IMR-90 (cell line): ENCODE measurements at regions not wholly inside any gene's neighbourhood (a gene's known extent, or its start where the extent isn't known, plus 50 kb on each side); places are given as distances from the start of the nearest gene placed in this dataset.

Experiments used
- ATAC-seq: fragments of 200-7000 bp; cut with Tn5 transposase; 2 replicates; pipeline ENCODE4 v1.9.1; 2020; ENCODE audit warnings: low read depth, mild to moderate bottlenecking, moderate library complexity
- BruUV-seq: library from RNA; stranded (reverse); fragments of 400-500 nt; replicated peaks from 2 replicates; lab custom pipeline; 2021; lab: Mats Ljungman, UMichigan
- CTCF ChIA-PET: fragments of 300-600 bp; formaldehyde crosslinking; extraction: SDS; loops from one replicate; lab custom pipeline; 2021; ENCODE audit warnings: antibody characterized with exemption; lab: Yijun Ruan, JAX
- POLR2A ChIA-PET: fragments of 300-600 bp; sonication (Branson Sonifier 250); formaldehyde crosslinking; loops from one replicate; lab custom pipeline; 2022; ENCODE audit warnings: antibody characterized with exemption; ENCODE audit not compliant: unreplicated experiment; lab: Charles Lee
- DNase-seq: peaks from one replicate; pipeline ENCODE4 v3.0.0; 2013
- H2AFZ ChIP-seq: replicated peaks from 2 replicates; pipeline ENCODE3; 2013; ENCODE audit warnings: low read length, mild to moderate bottlenecking; ENCODE audit not compliant: poor library complexity
- H2AK5ac ChIP-seq: 2 replicates; pipeline ENCODE4 v1.6.1; 2013; ENCODE audit warnings: low read depth, low read length, inconsistent platforms
- H2AK9ac ChIP-seq: replicated peaks from 2 replicates; pipeline ENCODE3; 2013; ENCODE audit warnings: mild to moderate bottlenecking, low read depth, low read length, moderate library complexity; ENCODE audit not compliant: poor library complexity
- H2BK120ac ChIP-seq: 2 replicates; pipeline ENCODE4 v1.6.1; 2013; ENCODE audit warnings: low read depth, low read length, inconsistent platforms
- H2BK15ac ChIP-seq: 3 replicates; pipeline ENCODE4 v1.6.1; 2013; ENCODE audit warnings: low read depth, low read length, inconsistent platforms
- H2BK20ac ChIP-seq: 2 replicates; pipeline ENCODE4 v1.6.1; 2013; ENCODE audit warnings: low read depth, mild to moderate bottlenecking, inconsistent platforms, low read length, moderate library complexity
- H2BK5ac ChIP-seq: 2 replicates; pipeline ENCODE4 v1.6.1; 2013; ENCODE audit warnings: mild to moderate bottlenecking, low read depth, low read length, inconsistent platforms; ENCODE audit not compliant: poor library complexity, severe bottlenecking
- H3K14ac ChIP-seq: replicated peaks from 2 replicates; pipeline ENCODE4 v1.6.1; 2013; ENCODE audit warnings: low read depth, low read length, inconsistent platforms
- H3K18ac ChIP-seq: 2 replicates; pipeline ENCODE4 v1.6.1; 2013; ENCODE audit warnings: low read depth, low read length, control low read depth
- H3K23ac ChIP-seq: 2 replicates; pipeline ENCODE4 v1.6.1; 2013; ENCODE audit warnings: low read depth, low read length, inconsistent platforms
- H3K27ac ChIP-seq: 2 replicates; pipeline ENCODE4 v1.5.1; 2013; ENCODE audit warnings: mild to moderate bottlenecking, control low read depth, low read length; ENCODE audit not compliant: insufficient read depth
- H3K27me3 ChIP-seq: 2 replicates; pipeline ENCODE4 v1.6.1; 2013; ENCODE audit warnings: low read length; ENCODE audit not compliant: control insufficient read depth, insufficient read depth
- H3K36me3 ChIP-seq: 2 replicates; pipeline ENCODE4 v1.6.1; 2013; ENCODE audit warnings: low read length, mixed read lengths; ENCODE audit not compliant: control insufficient read depth, insufficient read depth
- H3K4ac ChIP-seq: 2 replicates; pipeline ENCODE4 v1.6.1; 2013; ENCODE audit warnings: low read depth, low read length, inconsistent platforms
- H3K4me1 ChIP-seq: 2 replicates; pipeline ENCODE4 v1.6.1; 2013; ENCODE audit warnings: low read length, mixed read lengths; ENCODE audit not compliant: control insufficient read depth, insufficient read depth
- H3K4me2 ChIP-seq: 2 replicates; pipeline ENCODE4 v1.6.1; 2013; ENCODE audit warnings: low read depth, mild to moderate bottlenecking, control low read depth, low read length, moderate library complexity
- H3K4me3 ChIP-seq: 2 replicates; pipeline ENCODE4 v1.5.1; 2013; ENCODE audit warnings: low read depth, mild to moderate bottlenecking, control low read depth, low read length, moderate library complexity; ENCODE audit not compliant: insufficient read depth
- H3K56ac ChIP-seq: 2 replicates; pipeline ENCODE4 v1.6.1; 2013; ENCODE audit warnings: low read length, inconsistent platforms; ENCODE audit not compliant: insufficient read depth; ENCODE audit errors: extremely low read depth
- H3K79me1 ChIP-seq, 2 experiments: 2 replicates each; pipeline ENCODE4 v1.6.1; 2013; ENCODE audit warnings: low read length in 2 of 2, inconsistent platforms in 1 of 2, low read depth in 1 of 2
- H3K9ac ChIP-seq: 2 replicates; pipeline ENCODE4 v1.6.1; 2013; ENCODE audit warnings: low read depth, low read length, control low read depth
- H3K9me1 ChIP-seq: 2 replicates; pipeline ENCODE4 v1.6.1; 2013; ENCODE audit warnings: low read length, inconsistent platforms; ENCODE audit not compliant: insufficient read depth
- H3K9me3 ChIP-seq: 2 replicates; pipeline ENCODE4 v1.6.1; 2013; ENCODE audit warnings: low read length; ENCODE audit not compliant: control insufficient read depth, insufficient read depth
- H4K20me1 ChIP-seq: 2 replicates; pipeline ENCODE4 v1.6.1; 2013; ENCODE audit warnings: low read length, inconsistent platforms; ENCODE audit not compliant: insufficient read depth
- H4K5ac ChIP-seq: 2 replicates; pipeline ENCODE4 v1.6.1; 2013; ENCODE audit warnings: mild to moderate bottlenecking, low read depth, low read length, control low read depth
- H4K8ac ChIP-seq, 2 experiments: 2 replicates each; pipeline ENCODE4 v1.6.1; 2013; ENCODE audit warnings: low read depth in 2 of 2, low read length in 2 of 2, control low read depth in 1 of 2, inconsistent platforms in 1 of 2
- H4K91ac ChIP-seq: 2 replicates; pipeline ENCODE4 v1.6.1; 2013; ENCODE audit warnings: low read depth, low read length, inconsistent platforms; ENCODE audit not compliant: insufficient read depth
- CEBPB ChIP-seq: IDR thresholded peaks from 2 replicates; pipeline ENCODE4 v1.6.1; 2012; ENCODE audit warnings: low read depth, low read length, improper control_type of control experiment
- MXI1 ChIP-seq: IDR thresholded peaks from 2 replicates; pipeline ENCODE4 v1.6.1; 2012; ENCODE audit warnings: low read depth, mild to moderate bottlenecking, low read length, moderate library complexity, borderline replicate concordance
- NFE2L2 ChIP-seq: fragments of 150-350 bp; IDR thresholded peaks from 2 replicates; pipeline ENCODE4 v1.6.1; 2016; ENCODE audit warnings: low read depth, mild to moderate bottlenecking, low read length
- WGBS, 2 experiments: methylation state at CpG; one replicate each; pipeline versions ENCODE4 v1.1.5 to v1.1.7; 2013; ENCODE audit warnings: missing lambda C conversion rate in 2 of 2; ENCODE audit not compliant: insufficient read length in 1 of 2; ENCODE audit errors: extremely low coverage in 2 of 2; 5-methylcytosine and 5-hydroxymethylcytosine counted together
- dilution Hi-C: fragments of 300-500 bp; cut with HindIII; formaldehyde crosslinking; loops from one replicate; pipeline ENCODE4 v1.14.3; 2018; ENCODE audit warnings: low sequenced_read_pairs; ENCODE audit not compliant: unreplicated experiment
- in situ Hi-C: fragments of 300-500 bp; cut with MboI; formaldehyde crosslinking; loops from 3 replicates; pipeline ENCODE4 v1.14.3; 2019; ENCODE audit warnings: low sequenced_read_pairs, inconsistent platforms, mixed read lengths
- intact Hi-C: fragments of 100-400 bp; cut with micrococcal nuclease; formaldehyde crosslinking; loops from 2 replicates; pipeline ENCODE4 v1.10.0; 2022
- TF ChIP-seq, protein P1 (sequence below): conservative IDR thresholded peaks from 2 replicates; pipeline ENCODE4 v1.5.1; 2012; ENCODE audit warnings: mild to moderate bottlenecking, low read depth, low read length, improper control_type of control experiment

DNA sequence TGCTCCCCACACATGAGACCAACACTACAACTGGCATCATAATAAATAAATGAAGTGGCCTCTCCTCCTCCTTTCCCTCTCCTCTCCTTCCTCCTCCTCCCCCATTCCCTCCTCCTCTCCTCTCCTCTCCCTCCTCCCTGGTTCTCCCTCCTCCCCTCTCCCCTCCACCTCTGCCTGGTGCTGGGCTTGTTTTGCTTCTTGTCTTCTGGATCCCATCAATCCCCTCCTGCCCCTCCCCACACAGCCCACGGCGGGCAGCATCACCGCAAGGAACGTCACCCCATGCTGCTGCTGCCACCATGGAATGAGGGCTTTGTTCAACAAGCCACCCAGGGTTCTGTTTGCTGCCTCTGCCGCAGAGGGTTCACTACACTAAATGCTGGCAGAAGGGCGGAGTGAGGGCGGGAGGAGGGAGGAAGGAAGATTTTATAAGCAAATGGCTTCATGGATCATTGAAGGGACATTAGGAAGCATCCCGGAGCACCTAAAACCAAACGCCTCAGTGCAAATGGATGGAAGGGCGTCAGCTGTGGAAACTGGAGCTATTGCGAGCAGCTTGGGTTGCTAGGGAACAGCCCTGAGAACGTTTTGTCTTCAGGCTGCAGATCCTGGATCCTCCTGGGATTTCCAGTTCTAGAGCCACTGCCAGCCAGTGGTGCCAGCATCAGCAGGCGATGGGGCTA lies 379.7 kb upstream of the ZMIZ1 start:
- H3K18ac ChIP-seq = no peak overlapping the region
- H3K9me3 ChIP-seq = no peaks in the 10 kb centered on the region
- H4K20me1 ChIP-seq = no peaks in the 10 kb centered on the region
- H2BK5ac ChIP-seq = no peak overlapping the region
- DNase-seq = no peak
- H2AK5ac ChIP-seq = no peak overlapping the region
- H3K79me1 ChIP-seq = no peaks in the 10 kb centered on the region
- H2BK15ac ChIP-seq = no peak overlapping the region
- H2BK20ac ChIP-seq = no peak overlapping the region
- peaks cover 15% of the 10 kb centered on the region for H3K27me3 ChIP-seq
- in situ Hi-C loops (no loop called here), intact Hi-C loops (no loop called here), dilution Hi-C loops (no loop called here)
- 0 out of 2 replicates have a peak, but pooled peaks cover 4% of the 10 kb centered on the region for H3K9me1 ChIP-seq
- WGBS, 2 experiments = 60% methylated on average over 3 of the region's 13 CpGs; no CpG with 5 or more reads in 1 of the 2 experiments
- H3K4ac ChIP-seq = no peak overlapping the region
- no peak overlapping the region for H3K4me2 ChIP-seq
- POLR2A ChIA-PET = no interaction called here
- no TSS peak for BruUV-seq
- H3K36me3 ChIP-seq = no peaks in the 10 kb centered on the region
- H3K23ac ChIP-seq = no peak overlapping the region; the same call in 1 of the 2 replicates
- H3K4me1 ChIP-seq = peaks cover 4% of the 10 kb centered on the region
- TF ChIP-seq CEBPB (no peak), NFE2L2 (no peak), MXI1 (no peak)
- TF ChIP-seq, protein P1, sequence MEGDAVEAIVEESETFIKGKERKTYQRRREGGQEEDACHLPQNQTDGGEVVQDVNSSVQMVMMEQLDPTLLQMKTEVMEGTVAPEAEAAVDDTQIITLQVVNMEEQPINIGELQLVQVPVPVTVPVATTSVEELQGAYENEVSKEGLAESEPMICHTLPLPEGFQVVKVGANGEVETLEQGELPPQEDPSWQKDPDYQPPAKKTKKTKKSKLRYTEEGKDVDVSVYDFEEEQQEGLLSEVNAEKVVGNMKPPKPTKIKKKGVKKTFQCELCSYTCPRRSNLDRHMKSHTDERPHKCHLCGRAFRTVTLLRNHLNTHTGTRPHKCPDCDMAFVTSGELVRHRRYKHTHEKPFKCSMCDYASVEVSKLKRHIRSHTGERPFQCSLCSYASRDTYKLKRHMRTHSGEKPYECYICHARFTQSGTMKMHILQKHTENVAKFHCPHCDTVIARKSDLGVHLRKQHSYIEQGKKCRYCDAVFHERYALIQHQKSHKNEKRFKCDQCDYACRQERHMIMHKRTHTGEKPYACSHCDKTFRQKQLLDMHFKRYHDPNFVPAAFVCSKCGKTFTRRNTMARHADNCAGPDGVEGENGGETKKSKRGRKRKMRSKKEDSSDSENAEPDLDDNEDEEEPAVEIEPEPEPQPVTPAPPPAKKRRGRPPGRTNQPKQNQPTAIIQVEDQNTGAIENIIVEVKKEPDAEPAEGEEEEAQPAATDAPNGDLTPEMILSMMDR = no peak
- H4K91ac ChIP-seq = no peak overlapping the region
- H2BK120ac ChIP-seq = no peak overlapping the region
- CTCF ChIA-PET = no interaction called here
- no peak overlapping the region for H3K4me3 ChIP-seq
- ATAC-seq = no peak
- no peak overlapping the region for H4K8ac ChIP-seq
- H4K5ac ChIP-seq = no peak overlapping the region
- no peak overlapping the region for H3K27ac ChIP-seq
- H2AK9ac ChIP-seq = no peak overlapping the region
- no peak overlapping the region for H3K9ac ChIP-seq
- H2AFZ ChIP-seq = no peak overlapping the region
- no peak overlapping the region for H3K56ac ChIP-seq
- H3K14ac ChIP-seq = no peak overlapping the region
